WTC11 (cell line): ENCODE measurements at regions not wholly inside any gene's neighbourhood (a gene's known extent, or its start where the extent isn't known, plus 50 kb on each side); places are given as distances from the start of the nearest gene placed in this dataset.

Experiments used
- ATF1 ChIP-seq: sonication (generic); formaldehyde crosslinking; IDR thresholded peaks from 2 replicates; pipeline ENCODE4 v1.8.1; 2023; ENCODE audit warnings: mild to moderate bottlenecking, moderate library complexity, missing genetic modification reagents
- CREB1 ChIP-seq: sonication (generic); formaldehyde crosslinking; IDR thresholded peaks from 2 replicates; pipeline ENCODE4 v1.8.0; 2023; ENCODE audit warnings: mild to moderate bottlenecking, missing genetic modification reagents
- FOXJ3 ChIP-seq: sonication (generic); formaldehyde crosslinking; IDR thresholded peaks from 2 replicates; pipeline ENCODE4 v1.9.0; 2021; ENCODE audit warnings: missing genetic modification reagents, mild to moderate bottlenecking, borderline replicate concordance
- ZNF317 ChIP-seq: sonication (generic); formaldehyde crosslinking; IDR thresholded peaks from 2 replicates; pipeline ENCODE4 v1.8.1; 2023; ENCODE audit warnings: low read depth, mild to moderate bottlenecking, moderate library complexity, missing genetic modification reagents, borderline replicate concordance
- TF ChIP-seq, protein P1 (sequence below): sonication (generic); formaldehyde crosslinking; IDR thresholded peaks from 2 replicates; pipeline ENCODE4 v1.8.1; 2023; ENCODE audit warnings: mild to moderate bottlenecking, missing genetic modification reagents
- TF ChIP-seq, protein P2 (sequence below): sonication (generic); formaldehyde crosslinking; IDR thresholded peaks from 2 replicates; pipeline ENCODE4 v1.8.1; 2022; ENCODE audit warnings: mild to moderate bottlenecking, moderate library complexity, missing genetic modification reagents
- TF ChIP-seq, protein P3 (sequence below): sonication (generic); formaldehyde crosslinking; IDR thresholded peaks from 2 replicates; pipeline ENCODE4 v1.8.1; 2023; ENCODE audit warnings: mild to moderate bottlenecking, missing genetic modification reagents, moderate library complexity
- TF ChIP-seq, protein P4 (sequence below): fragments of 200-600 bp; IDR thresholded peaks from 2 replicates; pipeline ENCODE4 v1.8.0; 2022; ENCODE audit warnings: antibody characterized with exemption
- TF ChIP-seq, protein P5 (sequence below): sonication (generic); formaldehyde crosslinking; IDR thresholded peaks from 2 replicates; pipeline ENCODE4 v1.8.1; 2023; ENCODE audit warnings: mild to moderate bottlenecking, moderate library complexity, missing genetic modification reagents
- TF ChIP-seq, protein P6 (sequence below): sonication (generic); formaldehyde crosslinking; IDR thresholded peaks from 2 replicates; pipeline ENCODE4 v1.8.0; 2023; ENCODE audit warnings: missing genetic modification reagents

DNA sequence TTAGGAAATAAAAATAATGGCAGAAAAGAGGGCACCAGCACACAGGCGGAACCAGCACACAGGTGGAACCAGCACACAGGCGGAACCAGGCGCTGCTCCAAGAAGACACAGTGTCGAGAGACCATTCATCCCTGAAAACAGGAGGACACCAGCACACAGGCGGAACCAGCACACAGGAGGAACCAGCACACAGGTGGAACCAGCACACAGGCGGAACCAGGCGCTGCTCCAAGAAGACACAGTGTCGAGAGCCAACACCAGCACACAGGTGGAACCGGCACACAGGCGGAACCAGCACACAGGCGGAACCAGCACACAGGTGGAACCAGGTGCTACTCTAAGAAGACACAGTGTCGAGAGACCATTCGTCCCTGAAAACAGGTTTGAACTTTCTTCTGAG, 115.5 kb upstream of the TMEM18 start:
- TF ChIP-seq, protein P1, sequence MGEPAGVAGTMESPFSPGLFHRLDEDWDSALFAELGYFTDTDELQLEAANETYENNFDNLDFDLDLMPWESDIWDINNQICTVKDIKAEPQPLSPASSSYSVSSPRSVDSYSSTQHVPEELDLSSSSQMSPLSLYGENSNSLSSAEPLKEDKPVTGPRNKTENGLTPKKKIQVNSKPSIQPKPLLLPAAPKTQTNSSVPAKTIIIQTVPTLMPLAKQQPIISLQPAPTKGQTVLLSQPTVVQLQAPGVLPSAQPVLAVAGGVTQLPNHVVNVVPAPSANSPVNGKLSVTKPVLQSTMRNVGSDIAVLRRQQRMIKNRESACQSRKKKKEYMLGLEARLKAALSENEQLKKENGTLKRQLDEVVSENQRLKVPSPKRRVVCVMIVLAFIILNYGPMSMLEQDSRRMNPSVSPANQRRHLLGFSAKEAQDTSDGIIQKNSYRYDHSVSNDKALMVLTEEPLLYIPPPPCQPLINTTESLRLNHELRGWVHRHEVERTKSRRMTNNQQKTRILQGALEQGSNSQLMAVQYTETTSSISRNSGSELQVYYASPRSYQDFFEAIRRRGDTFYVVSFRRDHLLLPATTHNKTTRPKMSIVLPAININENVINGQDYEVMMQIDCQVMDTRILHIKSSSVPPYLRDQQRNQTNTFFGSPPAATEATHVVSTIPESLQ (CRISPR knock-in tag): no peak
- no peak for TF ChIP-seq ZNF317 (CRISPR knock-in tag)
- TF ChIP-seq, protein P2, sequence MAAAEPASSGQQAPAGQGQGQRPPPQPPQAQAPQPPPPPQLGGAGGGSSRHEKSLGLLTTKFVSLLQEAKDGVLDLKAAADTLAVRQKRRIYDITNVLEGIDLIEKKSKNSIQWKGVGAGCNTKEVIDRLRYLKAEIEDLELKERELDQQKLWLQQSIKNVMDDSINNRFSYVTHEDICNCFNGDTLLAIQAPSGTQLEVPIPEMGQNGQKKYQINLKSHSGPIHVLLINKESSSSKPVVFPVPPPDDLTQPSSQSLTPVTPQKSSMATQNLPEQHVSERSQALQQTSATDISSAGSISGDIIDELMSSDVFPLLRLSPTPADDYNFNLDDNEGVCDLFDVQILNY (CRISPR knock-in tag): no peak
- TF ChIP-seq, protein P3, sequence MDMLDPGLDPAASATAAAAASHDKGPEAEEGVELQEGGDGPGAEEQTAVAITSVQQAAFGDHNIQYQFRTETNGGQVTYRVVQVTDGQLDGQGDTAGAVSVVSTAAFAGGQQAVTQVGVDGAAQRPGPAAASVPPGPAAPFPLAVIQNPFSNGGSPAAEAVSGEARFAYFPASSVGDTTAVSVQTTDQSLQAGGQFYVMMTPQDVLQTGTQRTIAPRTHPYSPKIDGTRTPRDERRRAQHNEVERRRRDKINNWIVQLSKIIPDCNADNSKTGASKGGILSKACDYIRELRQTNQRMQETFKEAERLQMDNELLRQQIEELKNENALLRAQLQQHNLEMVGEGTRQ: no peak
- TF ChIP-seq, protein P4, sequence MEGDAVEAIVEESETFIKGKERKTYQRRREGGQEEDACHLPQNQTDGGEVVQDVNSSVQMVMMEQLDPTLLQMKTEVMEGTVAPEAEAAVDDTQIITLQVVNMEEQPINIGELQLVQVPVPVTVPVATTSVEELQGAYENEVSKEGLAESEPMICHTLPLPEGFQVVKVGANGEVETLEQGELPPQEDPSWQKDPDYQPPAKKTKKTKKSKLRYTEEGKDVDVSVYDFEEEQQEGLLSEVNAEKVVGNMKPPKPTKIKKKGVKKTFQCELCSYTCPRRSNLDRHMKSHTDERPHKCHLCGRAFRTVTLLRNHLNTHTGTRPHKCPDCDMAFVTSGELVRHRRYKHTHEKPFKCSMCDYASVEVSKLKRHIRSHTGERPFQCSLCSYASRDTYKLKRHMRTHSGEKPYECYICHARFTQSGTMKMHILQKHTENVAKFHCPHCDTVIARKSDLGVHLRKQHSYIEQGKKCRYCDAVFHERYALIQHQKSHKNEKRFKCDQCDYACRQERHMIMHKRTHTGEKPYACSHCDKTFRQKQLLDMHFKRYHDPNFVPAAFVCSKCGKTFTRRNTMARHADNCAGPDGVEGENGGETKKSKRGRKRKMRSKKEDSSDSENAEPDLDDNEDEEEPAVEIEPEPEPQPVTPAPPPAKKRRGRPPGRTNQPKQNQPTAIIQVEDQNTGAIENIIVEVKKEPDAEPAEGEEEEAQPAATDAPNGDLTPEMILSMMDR: no peak
- TF ChIP-seq, protein P5, sequence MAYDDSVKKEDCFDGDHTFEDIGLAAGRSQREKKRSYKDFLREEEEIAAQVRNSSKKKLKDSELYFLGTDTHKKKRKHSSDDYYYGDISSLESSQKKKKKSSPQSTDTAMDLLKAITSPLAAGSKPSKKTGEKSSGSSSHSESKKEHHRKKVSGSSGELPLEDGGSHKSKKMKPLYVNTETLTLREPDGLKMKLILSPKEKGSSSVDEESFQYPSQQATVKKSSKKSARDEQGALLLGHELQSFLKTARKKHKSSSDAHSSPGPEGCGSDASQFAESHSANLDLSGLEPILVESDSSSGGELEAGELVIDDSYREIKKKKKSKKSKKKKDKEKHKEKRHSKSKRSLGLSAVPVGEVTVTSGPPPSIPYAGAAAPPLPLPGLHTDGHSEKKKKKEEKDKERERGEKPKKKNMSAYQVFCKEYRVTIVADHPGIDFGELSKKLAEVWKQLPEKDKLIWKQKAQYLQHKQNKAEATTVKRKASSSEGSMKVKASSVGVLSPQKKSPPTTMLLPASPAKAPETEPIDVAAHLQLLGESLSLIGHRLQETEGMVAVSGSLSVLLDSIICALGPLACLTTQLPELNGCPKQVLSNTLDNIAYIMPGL: no peak
- TF ChIP-seq CREB1 (CRISPR knock-in tag): no peak
- TF ChIP-seq ATF1 (CRISPR knock-in tag): no peak
- TF ChIP-seq, protein P6, sequence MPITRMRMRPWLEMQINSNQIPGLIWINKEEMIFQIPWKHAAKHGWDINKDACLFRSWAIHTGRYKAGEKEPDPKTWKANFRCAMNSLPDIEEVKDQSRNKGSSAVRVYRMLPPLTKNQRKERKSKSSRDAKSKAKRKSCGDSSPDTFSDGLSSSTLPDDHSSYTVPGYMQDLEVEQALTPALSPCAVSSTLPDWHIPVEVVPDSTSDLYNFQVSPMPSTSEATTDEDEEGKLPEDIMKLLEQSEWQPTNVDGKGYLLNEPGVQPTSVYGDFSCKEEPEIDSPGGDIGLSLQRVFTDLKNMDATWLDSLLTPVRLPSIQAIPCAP (CRISPR knock-in tag): no peak
- no peak for TF ChIP-seq FOXJ3
